HT1080 (cell line): ENCODE measurements at regions not wholly inside any gene's neighbourhood (a gene's known extent, or its start where the extent isn't known, plus 50 kb on each side); places are given as distances from the start of the nearest gene placed in this dataset.
A peak's percentile ranks its signal among the peaks of the same experiment; 100 is the strongest.

Experiments
- DNase-seq: peaks from one replicate; pipeline ENCODE4 v3.0.0-alpha.2; 2015; ENCODE audit warnings: low read depth

GRCh38 chr2:6446938-6447608 lies 418.6 kb downstream of the CMPK2 start:
- DNase-seq, result no peak

GRCh38 chr2:6448893-6449292 lies 416.8 kb downstream of the CMPK2 start:
- DNase-seq, result no peak

- DNase-seq, result no peak
These were observed 416.4 kb downstream of the CMPK2 start for GRCh38 chr2:6449343-6449742.

GRCh38 chr2:6452702-6453481 lies 412.8 kb downstream of the CMPK2 start:
- peak; percentile 44 for DNase-seq

- no peak for DNase-seq
These were observed 411.3 kb downstream of the CMPK2 start for GRCh38 chr2:6454286-6454990.

- no peak for DNase-seq
These were observed 406.6 kb downstream of the CMPK2 start for GRCh38 chr2:6459138-6459537.

- DNase-seq, result no peak
These were observed 395.2 kb downstream of the CMPK2 start for GRCh38 chr2:6470518-6470917.

- DNase-seq, result no peak
These were observed 394.3 kb downstream of the CMPK2 start for GRCh38 chr2:6471419-6471818.

- DNase-seq, result no peak
These were observed 391.3 kb downstream of the CMPK2 start for GRCh38 chr2:6474161-6475140.

GRCh38 chr2:6475155-6475940 lies 390.4 kb downstream of the CMPK2 start:
- no peak for DNase-seq

GRCh38 chr2:6480514-6480913 lies 385.2 kb downstream of the CMPK2 start:
- DNase-seq, result no peak

GRCh38 chr2:6482256-6482655 lies 383.5 kb downstream of the CMPK2 start:
- DNase-seq, result no peak

- DNase-seq, result no peak
These were observed 377.9 kb downstream of the CMPK2 start for GRCh38 chr2:6487765-6488164.

GRCh38 chr2:6492573-6492972 lies 373.1 kb downstream of the CMPK2 start:
- DNase-seq, result peak; percentile 20

GRCh38 chr2:6493266-6493665 lies 372.4 kb downstream of the CMPK2 start:
- DNase-seq, result no peak

GRCh38 chr2:6493669-6494068 lies 372.0 kb downstream of the CMPK2 start:
- no peak for DNase-seq

- DNase-seq, result no peak
These were observed 370.2 kb downstream of the CMPK2 start for GRCh38 chr2:6495466-6495865.

- no peak for DNase-seq
These were observed 369.3 kb downstream of the CMPK2 start for GRCh38 chr2:6496376-6496775.

- no peak for DNase-seq
These were observed 368.7 kb downstream of the CMPK2 start for GRCh38 chr2:6497048-6497447.

- no peak for DNase-seq
These were observed 366.9 kb downstream of the CMPK2 start for GRCh38 chr2:6498841-6499240.
